ENCODE measurements at regions not wholly inside any gene's neighbourhood (a gene's known extent, or its start where the extent isn't known, plus 50 kb on each side); places are given as distances from the start of the nearest gene placed in this dataset.

GRCh38 chr1:82829527-82829926, 1028.8 kb downstream of the ADGRL2 start:
- no peak for TF ChIP-seq POLR2A (IDR thresholded peaks at IDR 0.05; ENCODE audit: low read depth)
- TF ChIP-seq, protein P1, sequence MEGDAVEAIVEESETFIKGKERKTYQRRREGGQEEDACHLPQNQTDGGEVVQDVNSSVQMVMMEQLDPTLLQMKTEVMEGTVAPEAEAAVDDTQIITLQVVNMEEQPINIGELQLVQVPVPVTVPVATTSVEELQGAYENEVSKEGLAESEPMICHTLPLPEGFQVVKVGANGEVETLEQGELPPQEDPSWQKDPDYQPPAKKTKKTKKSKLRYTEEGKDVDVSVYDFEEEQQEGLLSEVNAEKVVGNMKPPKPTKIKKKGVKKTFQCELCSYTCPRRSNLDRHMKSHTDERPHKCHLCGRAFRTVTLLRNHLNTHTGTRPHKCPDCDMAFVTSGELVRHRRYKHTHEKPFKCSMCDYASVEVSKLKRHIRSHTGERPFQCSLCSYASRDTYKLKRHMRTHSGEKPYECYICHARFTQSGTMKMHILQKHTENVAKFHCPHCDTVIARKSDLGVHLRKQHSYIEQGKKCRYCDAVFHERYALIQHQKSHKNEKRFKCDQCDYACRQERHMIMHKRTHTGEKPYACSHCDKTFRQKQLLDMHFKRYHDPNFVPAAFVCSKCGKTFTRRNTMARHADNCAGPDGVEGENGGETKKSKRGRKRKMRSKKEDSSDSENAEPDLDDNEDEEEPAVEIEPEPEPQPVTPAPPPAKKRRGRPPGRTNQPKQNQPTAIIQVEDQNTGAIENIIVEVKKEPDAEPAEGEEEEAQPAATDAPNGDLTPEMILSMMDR (IDR thresholded peaks at IDR 0.05) = no peak
